ENCODE measurements at regions not wholly inside any gene's neighbourhood (a gene's known extent, or its start where the extent isn't known, plus 50 kb on each side); places are given as distances from the start of the nearest gene placed in this dataset.

GRCh38 chr20:48283470-48284110 is 498.3 kb upstream of the SULF2 start:
- Histone ChIP-seq H3K27ac (no peak overlapping the region), H3K4me1 (no peaks in the 10 kb centered on the region), H3K36me3 (no peaks in the 10 kb centered on the region), H3K27me3 (no peaks in the 10 kb centered on the region), H3K9me3 (ENCODE audit: low read depth) (no peaks in the 10 kb centered on the region), H3K4me2 (no peak overlapping the region), H2AFZ (replicated peaks) (no peak overlapping the region), H3K9ac (no peak overlapping the region), H3F3A (ENCODE audit: low read depth) (peaks cover 6% of the 10 kb centered on the region), H3K79me2 (ENCODE audit: low read depth) (no peaks in the 10 kb centered on the region), H4K20me1 (ENCODE audit: low read depth) (no peaks in the 10 kb centered on the region), H3K4me3 (no peak overlapping the region)
- no peaks in the 10 kb centered on the region for H3K36me3 Mint-ChIP-seq
- peak overlapping the region; percentile 18 for H3K4me3 Mint-ChIP-seq
- H3K9me3 Mint-ChIP-seq, result peaks cover 4% of the 10 kb centered on the region
- peaks cover 20% of the 10 kb centered on the region for H3K27me3 Mint-ChIP-seq (ENCODE audit: insufficient read depth, low read depth)
- H3K4me1 Mint-ChIP-seq, result peaks cover 43% of the 10 kb centered on the region
- DNase-seq (ENCODE audit: low spot score), result no peak
- H3K27ac Mint-ChIP-seq, result peak overlapping the region; percentile 0
- TF ChIP-seq EZH2phosphoT487 (IDR thresholded peaks at IDR 0.05) (no peak), EZH2 (IDR thresholded peaks at IDR 0.05) (no peak)
- TF ChIP-seq, protein P1, sequence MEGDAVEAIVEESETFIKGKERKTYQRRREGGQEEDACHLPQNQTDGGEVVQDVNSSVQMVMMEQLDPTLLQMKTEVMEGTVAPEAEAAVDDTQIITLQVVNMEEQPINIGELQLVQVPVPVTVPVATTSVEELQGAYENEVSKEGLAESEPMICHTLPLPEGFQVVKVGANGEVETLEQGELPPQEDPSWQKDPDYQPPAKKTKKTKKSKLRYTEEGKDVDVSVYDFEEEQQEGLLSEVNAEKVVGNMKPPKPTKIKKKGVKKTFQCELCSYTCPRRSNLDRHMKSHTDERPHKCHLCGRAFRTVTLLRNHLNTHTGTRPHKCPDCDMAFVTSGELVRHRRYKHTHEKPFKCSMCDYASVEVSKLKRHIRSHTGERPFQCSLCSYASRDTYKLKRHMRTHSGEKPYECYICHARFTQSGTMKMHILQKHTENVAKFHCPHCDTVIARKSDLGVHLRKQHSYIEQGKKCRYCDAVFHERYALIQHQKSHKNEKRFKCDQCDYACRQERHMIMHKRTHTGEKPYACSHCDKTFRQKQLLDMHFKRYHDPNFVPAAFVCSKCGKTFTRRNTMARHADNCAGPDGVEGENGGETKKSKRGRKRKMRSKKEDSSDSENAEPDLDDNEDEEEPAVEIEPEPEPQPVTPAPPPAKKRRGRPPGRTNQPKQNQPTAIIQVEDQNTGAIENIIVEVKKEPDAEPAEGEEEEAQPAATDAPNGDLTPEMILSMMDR (IDR thresholded peaks at IDR 0.05), result no peak

DNA sequence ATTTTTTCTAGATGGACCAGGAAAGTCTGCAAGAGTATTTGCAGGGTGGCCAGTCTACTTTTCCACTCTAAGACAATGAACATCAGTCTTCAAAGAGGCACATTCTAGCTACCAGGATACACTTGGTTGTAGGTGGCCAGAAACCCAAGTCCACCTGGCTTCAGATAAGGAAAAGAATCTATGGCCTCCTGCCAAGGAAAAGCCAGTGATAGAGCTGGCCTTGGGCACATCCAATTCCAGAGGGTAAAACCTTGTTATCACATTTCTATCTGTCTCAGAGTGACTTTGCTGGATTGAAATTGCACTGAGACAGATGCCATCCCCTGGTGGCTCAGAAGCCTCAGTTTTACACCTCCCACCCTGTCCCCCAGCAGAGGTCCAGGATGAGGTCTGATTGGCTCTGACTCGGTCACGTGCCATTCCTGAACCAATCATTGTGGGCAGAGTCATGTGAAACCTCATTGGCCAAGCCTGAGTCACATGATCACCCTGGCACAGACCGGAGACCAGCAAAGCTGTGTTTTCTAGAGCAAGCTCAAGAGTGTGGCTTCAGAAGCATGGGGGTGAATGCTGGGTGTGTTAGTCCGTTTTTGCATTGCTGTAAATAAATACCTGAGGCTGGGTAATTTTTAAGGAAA is 497.4 kb upstream of the SULF2 start:
- Histone ChIP-seq H3K79me2 (ENCODE audit: low read depth) (no peaks in the 10 kb centered on the region), H3K9me3 (ENCODE audit: low read depth) (no peaks in the 10 kb centered on the region), H3K4me1 (no peaks in the 10 kb centered on the region), H2AFZ (replicated peaks) (no peak overlapping the region), H3F3A (ENCODE audit: low read depth) (peaks cover 6% of the 10 kb centered on the region), H3K4me2 (no peak overlapping the region), H4K20me1 (ENCODE audit: low read depth) (no peaks in the 10 kb centered on the region), H3K27ac (no peak overlapping the region), H3K27me3 (no peaks in the 10 kb centered on the region), H3K36me3 (no peaks in the 10 kb centered on the region), H3K9ac (no peak overlapping the region), H3K4me3 (no peak overlapping the region)
- H3K27me3 Mint-ChIP-seq (ENCODE audit: insufficient read depth, low read depth), result peaks cover 13% of the 10 kb centered on the region
- peaks cover 41% of the 10 kb centered on the region for H3K4me1 Mint-ChIP-seq
- H3K4me3 Mint-ChIP-seq, result no peak overlapping the region
- DNase-seq (ENCODE audit: low spot score), result no peak
- no peak overlapping the region for H3K27ac Mint-ChIP-seq
- H3K36me3 Mint-ChIP-seq, result no peaks in the 10 kb centered on the region
- TF ChIP-seq, protein P1 (IDR thresholded peaks at IDR 0.05), result no peak
- TF ChIP-seq EZH2phosphoT487 (IDR thresholded peaks at IDR 0.05) (no peak), EZH2 (IDR thresholded peaks at IDR 0.05) (no peak)
- peaks cover 4% of the 10 kb centered on the region for H3K9me3 Mint-ChIP-seq

- Histone ChIP-seq H3K9ac (no peak overlapping the region), H4K20me1 (ENCODE audit: low read depth) (no peaks in the 10 kb centered on the region), H3K79me2 (ENCODE audit: low read depth) (no peaks in the 10 kb centered on the region), H3K27ac (no peak overlapping the region), H3K4me1 (peaks cover 7% of the 10 kb centered on the region), H3K27me3 (no peaks in the 10 kb centered on the region), H3K36me3 (no peaks in the 10 kb centered on the region), H2AFZ (replicated peaks) (no peak overlapping the region), H3K4me3 (no peak overlapping the region), H3F3A (ENCODE audit: low read depth) (no peaks in the 10 kb centered on the region), H3K9me3 (ENCODE audit: low read depth) (no peaks in the 10 kb centered on the region), H3K4me2 (no peak overlapping the region)
- TF ChIP-seq EZH2phosphoT487 (IDR thresholded peaks at IDR 0.05), result no peak
- no peak for TF ChIP-seq EZH2 (IDR thresholded peaks at IDR 0.05)
- TF ChIP-seq, protein P1 (IDR thresholded peaks at IDR 0.05), result no peak
- H3K4me3 Mint-ChIP-seq, result peak overlapping the region; percentile 39
- no peak overlapping the region for H3K27ac Mint-ChIP-seq
- H3K4me1 Mint-ChIP-seq, result peaks cover 30% of the 10 kb centered on the region
- peaks cover 4% of the 10 kb centered on the region for H3K9me3 Mint-ChIP-seq
- no peak for DNase-seq (ENCODE audit: low spot score)
- H3K36me3 Mint-ChIP-seq, result no peaks in the 10 kb centered on the region
- H3K27me3 Mint-ChIP-seq (ENCODE audit: insufficient read depth, low read depth), result peaks cover 13% of the 10 kb centered on the region
These were observed 496.2 kb upstream of the SULF2 start for GRCh38 chr20:48281501-48281900.
